ENCODE measurements at regions not wholly inside any gene's neighbourhood (a gene's known extent, or its start where the extent isn't known, plus 50 kb on each side); places are given as distances from the start of the nearest gene placed in this dataset.

DNA sequence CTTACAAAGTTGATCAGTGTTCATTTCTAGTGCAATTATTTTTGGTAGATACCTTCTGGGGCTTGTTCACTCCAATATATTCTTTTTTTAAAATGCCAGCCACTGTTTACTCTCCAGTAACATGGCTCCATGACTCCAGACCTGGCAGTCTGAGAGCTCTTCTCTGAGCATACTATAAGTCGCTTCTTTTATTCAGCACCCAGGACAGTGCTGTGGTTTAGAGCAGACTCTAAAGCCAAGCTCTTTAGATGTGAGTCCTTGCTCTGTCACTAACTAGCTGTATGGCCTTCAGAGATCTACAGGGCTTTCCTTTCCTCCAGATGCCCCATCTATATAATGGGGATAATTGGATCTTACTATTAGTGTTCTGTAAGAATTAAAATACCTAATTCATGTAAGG, 200.2 kb upstream of the FAM241A start:
- Histone ChIP-seq H3K23ac (ENCODE audit: insufficient read length) (no peak overlapping the region), H3K4me2 (ENCODE audit: insufficient read depth in 1 of 2, low read depth in 2 of 2, low read length in 2 of 2) (no peak overlapping the region), H3K27ac (ENCODE audit: low read depth, low read length) (no peak overlapping the region), H3K56ac (replicated peaks; ENCODE audit: insufficient read length, low read depth, low read length) (no peak overlapping the region), H3K18ac (ENCODE audit: extremely low read depth, low read length) (no peak overlapping the region), H3K4me1 (replicated peaks in 1 of 4; ENCODE audit: control insufficient read depth in 3 of 4, insufficient read depth in 4 of 4, low read length in 3 of 4) (no peaks in the 10 kb centered on the region), H3K9me3 (ENCODE audit: insufficient read depth in 2 of 2, low read depth in 1 of 2, low read length in 1 of 2) (no peaks in the 10 kb centered on the region), H4K20me1 (replicated peaks in 1 of 2; ENCODE audit: control insufficient read depth in 1 of 2, insufficient read depth in 2 of 2, low read length in 2 of 2) (no peaks in the 10 kb centered on the region), H3K23me2 (ENCODE audit: low read depth, low read length) (no peaks in the 10 kb centered on the region), H2BK120ac (replicated peaks; ENCODE audit: low read depth, low read length) (no peak overlapping the region), H2BK5ac (ENCODE audit: low read depth, low read length) (no peak overlapping the region), H3K79me2 (ENCODE audit: control insufficient read depth in 1 of 2, insufficient read depth in 2 of 2, low read length in 2 of 2) (no peaks in the 10 kb centered on the region), H3K36me3 (ENCODE audit: control insufficient read depth in 2 of 4, insufficient read depth in 4 of 4, low read length in 3 of 4) (no peaks in the 10 kb centered on the region), H3K79me1 (ENCODE audit: low read depth, low read length) (no peaks in the 10 kb centered on the region), H3K14ac (ENCODE audit: insufficient read length) (no peak overlapping the region), H4K5ac (ENCODE audit: insufficient read length, low read depth, low read length) (no peak overlapping the region), H2AK5ac (ENCODE audit: low read depth, low read length) (no peak overlapping the region), H3K27me3 (replicated peaks in 1 of 4; ENCODE audit: control insufficient read depth in 3 of 4, extremely low read depth in 1 of 4, insufficient read depth in 3 of 4, low read length in 3 of 4) (no peaks in the 10 kb centered on the region), H3K4me3 (ENCODE audit: extremely low read depth in 1 of 4, insufficient read depth in 2 of 4, low read depth in 3 of 4, low read length in 4 of 4) (no peak overlapping the region), H4K8ac (ENCODE audit: extremely low read depth, insufficient read depth, low read length) (no peak overlapping the region), H2AFZ (ENCODE audit: low read length) (no peak overlapping the region), H2BK12ac (ENCODE audit: low read depth, low read length) (no peak overlapping the region), H2BK15ac (ENCODE audit: low read length) (no peak overlapping the region), H3K4ac (replicated peaks; ENCODE audit: insufficient read length, low read depth, low read length) (no peak overlapping the region), H4K91ac (replicated peaks; ENCODE audit: insufficient read length, low read length) (no peak overlapping the region), H2BK20ac (ENCODE audit: low read length) (no peak overlapping the region), H3K9ac (replicated peaks in 1 of 4; ENCODE audit: extremely low read depth in 1 of 4, low read depth in 3 of 4, low read length in 3 of 4) (no peak overlapping the region)
- FAIRE-seq, result no peak
- CTCF ChIA-PET (ENCODE audit: partially characterized antibody), result interaction anchor here (0.6 to 8.6 kb wide), 29 partner anchors 9 to 1304 kb away, joined by 3 to 94 read pairs (median 6); no protein-coding TSS in a partner anchor
- DNase-seq (ENCODE audit: low read depth in 1 of 2, low spot score in 2 of 2), result no peak
- no peak for TF ChIP-seq RNF2 (IDR thresholded peaks at IDR 0.05; ENCODE audit: borderline replicate concordance, low read depth, low read length, missing control alignments, poor library complexity, severe bottlenecking)
- no peak for TF ChIP-seq KDM4A (IDR thresholded peaks at IDR 0.05; ENCODE audit: low read depth, low read length, severe bottlenecking)
- no peak for TF ChIP-seq EZH2 (IDR thresholded peaks at IDR 0.05; ENCODE audit: low read depth, low read length, severe bottlenecking)
- TF ChIP-seq SIRT6 (IDR thresholded peaks at IDR 0.05; ENCODE audit: low read length), result no peak
- TF ChIP-seq CTBP2 (IDR thresholded peaks at IDR 0.05; ENCODE audit: borderline replicate concordance, insufficient read depth, insufficient read length, low read length), result no peak
- TF ChIP-seq MAX (IDR thresholded peaks at IDR 0.05), result no peak
- POLR2A ChIA-PET (ENCODE audit: partially characterized antibody), result no interaction called here
- WGBS, 2 experiments (ENCODE audit: extremely low coverage in 1 of 2, insufficient coverage in 1 of 2, insufficient read length in 1 of 2, insufficient replicate concordance in 2 of 2, low coverage in 1 of 2, low lambda C conversion rate in 2 of 2, missing lambda C conversion rate in 1 of 2), result 94% methylated on average over 1 of the region's 1 CpG; no CpG with 5 or more reads in 1 of the 2 experiments
